ENCODE measurements at regions not wholly inside any gene's neighbourhood (a gene's known extent, or its start where the extent isn't known, plus 50 kb on each side); places are given as distances from the start of the nearest gene placed in this dataset.

DNA sequence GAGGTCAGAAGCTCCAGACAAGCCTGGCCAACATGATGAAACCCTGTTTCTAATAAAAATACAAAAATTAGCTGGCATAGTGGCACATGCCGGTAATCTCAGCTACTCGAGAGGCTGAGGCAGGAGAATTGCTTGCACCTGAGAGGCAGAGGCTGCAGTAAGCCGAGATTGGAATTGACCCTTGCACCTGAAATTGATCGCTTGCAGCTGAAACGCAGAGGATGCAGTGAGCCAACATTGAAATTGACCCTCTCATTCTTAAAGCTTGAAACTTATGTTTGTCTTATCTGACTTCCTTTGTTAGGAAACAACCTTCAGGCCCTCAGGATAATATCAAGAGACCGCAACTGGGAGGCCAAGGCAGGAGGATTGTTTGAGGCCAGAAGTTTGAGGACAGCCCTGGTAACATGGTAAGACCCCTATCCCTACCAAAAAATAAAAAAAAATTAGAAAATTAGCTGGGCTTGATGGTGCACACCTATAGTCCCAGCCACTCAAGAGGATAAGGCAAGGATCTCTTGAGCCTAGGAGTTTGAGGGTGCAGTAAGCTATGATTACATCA, 376.6 kb upstream of the XYLT1 start:
- no peak for TF ChIP-seq GATA2 (IDR thresholded peaks at IDR 0.05; ENCODE audit: low read depth, low read length)
- TF ChIP-seq GATA3 (IDR thresholded peaks at IDR 0.05; ENCODE audit: low read depth, low read length): no peak
